ENCODE measurements at regions not wholly inside any gene's neighbourhood (a gene's known extent, or its start where the extent isn't known, plus 50 kb on each side); places are given as distances from the start of the nearest gene placed in this dataset.

- no peak for DNase-seq
- Histone ChIP-seq H3K36me3 (no peaks in the 10 kb centered on the region), H3K4me1 (no peaks in the 10 kb centered on the region), H3K27ac (no peak overlapping the region), H3K4me3 (replicated peaks in 1 of 3) (no peak overlapping the region), H3K9me3 (no peaks in the 10 kb centered on the region), H3K27me3 (no peaks in the 10 kb centered on the region)
- 88 to 92% methylated on average over 2 of the region's 2 CpGs for WGBS, 2 donors
- intact Hi-C loops (cut with DNase I) = no loop called here
- no peak for TF ChIP-seq CTCF (IDR thresholded peaks at IDR 0.05)
- TF ChIP-seq POLR2A (IDR thresholded peaks at IDR 0.05) = no peak
These were observed 99.2 kb upstream of the COG2 start for GRCh38 chr1:230543085-230543484.

GRCh38 chr1:230542681-230543080 is 99.6 kb upstream of the COG2 start:
- WGBS, 2 donors = 100% methylated on average over 2 of the region's 2 CpGs; no CpG with 5 or more reads in 1 of the 2 donors
- H3K9me3 ChIP-seq = no peaks in the 10 kb centered on the region
- H3K4me1 ChIP-seq = no peaks in the 10 kb centered on the region
- TF ChIP-seq CTCF (IDR thresholded peaks at IDR 0.05) (no peak), POLR2A (IDR thresholded peaks at IDR 0.05) (no peak)
- DNase-seq = no peak
- intact Hi-C loops (cut with DNase I) = no loop called here
- no peaks in the 10 kb centered on the region for H3K27me3 ChIP-seq
- no peak overlapping the region for H3K4me3 ChIP-seq (replicated peaks in 1 of 3)
- H3K36me3 ChIP-seq = no peaks in the 10 kb centered on the region
- no peak overlapping the region for H3K27ac ChIP-seq

- TF ChIP-seq CTCF (IDR thresholded peaks at IDR 0.05) (no peak), POLR2A (IDR thresholded peaks at IDR 0.05) (no peak)
- intact Hi-C loops (cut with DNase I) = no loop called here
- Histone ChIP-seq H3K4me1 (no peaks in the 10 kb centered on the region), H3K4me3 (replicated peaks in 1 of 3) (no peak overlapping the region), H3K36me3 (no peaks in the 10 kb centered on the region), H3K27me3 (no peaks in the 10 kb centered on the region), H3K9me3 (no peaks in the 10 kb centered on the region), H3K27ac (no peak overlapping the region)
- no peak for DNase-seq
These were observed 100.2 kb upstream of the COG2 start for GRCh38 chr1:230542054-230542453.

- no peak for DNase-seq
- H3K36me3 ChIP-seq = no peaks in the 10 kb centered on the region
- WGBS, 2 donors = 61 to 74% methylated on average over 2 of the region's 2 CpGs
- H3K27ac ChIP-seq = no peak overlapping the region
- H3K4me1 ChIP-seq = no peaks in the 10 kb centered on the region
- H3K27me3 ChIP-seq = no peaks in the 10 kb centered on the region
- no peak for TF ChIP-seq CTCF (IDR thresholded peaks at IDR 0.05)
- no peak for TF ChIP-seq POLR2A (IDR thresholded peaks at IDR 0.05)
- intact Hi-C loops (cut with DNase I) = no loop called here
- H3K9me3 ChIP-seq = no peaks in the 10 kb centered on the region
- no peak overlapping the region for H3K4me3 ChIP-seq (replicated peaks in 1 of 3)
These were observed 101.0 kb upstream of the COG2 start for GRCh38 chr1:230541306-230541705.

- no peak overlapping the region for H3K27ac ChIP-seq
- TF ChIP-seq CTCF (IDR thresholded peaks at IDR 0.05) = no peak
- TF ChIP-seq POLR2A (IDR thresholded peaks at IDR 0.05) = no peak
- no peaks in the 10 kb centered on the region for H3K27me3 ChIP-seq
- WGBS, 2 donors = 55 to 57% methylated on average over 6 of the region's 6 CpGs
- H3K9me3 ChIP-seq = no peaks in the 10 kb centered on the region
- DNase-seq = no peak
- H3K4me1 ChIP-seq = no peaks in the 10 kb centered on the region
- intact Hi-C loops (cut with DNase I) = no loop called here
- H3K36me3 ChIP-seq = no peaks in the 10 kb centered on the region
- no peak overlapping the region for H3K4me3 ChIP-seq (replicated peaks in 1 of 3)
These were observed 101.7 kb upstream of the COG2 start for GRCh38 chr1:230540421-230541155.
